ENCODE measurements at regions not wholly inside any gene's neighbourhood (a gene's known extent, or its start where the extent isn't known, plus 50 kb on each side); places are given as distances from the start of the nearest gene placed in this dataset.

- in situ Hi-C loops (cut with HindIII; ENCODE audit: low pct_unique_long_range_greater_than_20kb, low sequenced_read_pairs) = no loop called here
- DNase-seq (ENCODE audit: low read depth, low spot score) = no peak
Measured at GRCh38 chr3:177978946-177979345, 557.3 kb upstream of the KCNMB2 start.

GRCh38 chr3:177979703-177980102 is 556.5 kb upstream of the KCNMB2 start:
- in situ Hi-C loops (cut with HindIII; ENCODE audit: low pct_unique_long_range_greater_than_20kb, low sequenced_read_pairs) = no loop called here
- no peak for DNase-seq (ENCODE audit: low read depth, low spot score)

- in situ Hi-C loops (cut with HindIII; ENCODE audit: low pct_unique_long_range_greater_than_20kb, low sequenced_read_pairs) = no loop called here
- DNase-seq (ENCODE audit: low read depth, low spot score) = no peak
Measured at GRCh38 chr3:177981576-177981975, 554.7 kb upstream of the KCNMB2 start.

- in situ Hi-C loops (cut with HindIII; ENCODE audit: low pct_unique_long_range_greater_than_20kb, low sequenced_read_pairs) = no loop called here
- no peak for DNase-seq (ENCODE audit: low read depth, low spot score)
Measured at GRCh38 chr3:177982034-177982433, 554.2 kb upstream of the KCNMB2 start.

GRCh38 chr3:177983320-177983719 is 552.9 kb upstream of the KCNMB2 start:
- DNase-seq (ENCODE audit: low read depth, low spot score) = no peak
- in situ Hi-C loops (cut with HindIII; ENCODE audit: low pct_unique_long_range_greater_than_20kb, low sequenced_read_pairs) = no loop called here

- no peak for DNase-seq (ENCODE audit: low read depth, low spot score)
- in situ Hi-C loops (cut with HindIII; ENCODE audit: low pct_unique_long_range_greater_than_20kb, low sequenced_read_pairs) = no loop called here
Measured at GRCh38 chr3:177992993-177993970, 543.0 kb upstream of the KCNMB2 start.

GRCh38 chr3:177994976-177995375 is 541.3 kb upstream of the KCNMB2 start:
- in situ Hi-C loops (cut with HindIII; ENCODE audit: low pct_unique_long_range_greater_than_20kb, low sequenced_read_pairs) = no loop called here

GRCh38 chr3:177995381-177996085 is 540.7 kb upstream of the KCNMB2 start:
- in situ Hi-C loops (cut with HindIII; ENCODE audit: low pct_unique_long_range_greater_than_20kb, low sequenced_read_pairs) = no loop called here
- DNase-seq (ENCODE audit: low read depth, low spot score) = no peak

More at GRCh38 chr3:177994976-177995375, 541.3 kb upstream of the KCNMB2 start:
- no peak for DNase-seq (ENCODE audit: low read depth, low spot score)

- in situ Hi-C loops (cut with HindIII; ENCODE audit: low pct_unique_long_range_greater_than_20kb, low sequenced_read_pairs) = no loop called here
- DNase-seq (ENCODE audit: low read depth, low spot score) = no peak
Measured at GRCh38 chr3:178001670-178002101, 534.5 kb upstream of the KCNMB2 start.

- in situ Hi-C loops (cut with HindIII; ENCODE audit: low pct_unique_long_range_greater_than_20kb, low sequenced_read_pairs) = no loop called here
- DNase-seq (ENCODE audit: low read depth, low spot score) = no peak
Measured at GRCh38 chr3:178002113-178002512, 534.1 kb upstream of the KCNMB2 start.

GRCh38 chr3:178003756-178004155 is 532.5 kb upstream of the KCNMB2 start:
- in situ Hi-C loops (cut with HindIII; ENCODE audit: low pct_unique_long_range_greater_than_20kb, low sequenced_read_pairs) = no loop called here
- no peak for DNase-seq (ENCODE audit: low read depth, low spot score)

- DNase-seq (ENCODE audit: low read depth, low spot score) = peak; percentile 71
- in situ Hi-C loops (cut with HindIII; ENCODE audit: low pct_unique_long_range_greater_than_20kb, low sequenced_read_pairs) = no loop called here
Measured at GRCh38 chr3:178005961-178006360, 530.3 kb upstream of the KCNMB2 start.

GRCh38 chr3:178010306-178010705 is 525.9 kb upstream of the KCNMB2 start:
- in situ Hi-C loops (cut with HindIII; ENCODE audit: low pct_unique_long_range_greater_than_20kb, low sequenced_read_pairs) = no loop called here

GRCh38 chr3:178019645-178020044 is 516.6 kb upstream of the KCNMB2 start:
- in situ Hi-C loops (cut with HindIII; ENCODE audit: low pct_unique_long_range_greater_than_20kb, low sequenced_read_pairs) = no loop called here

More at GRCh38 chr3:178010306-178010705, 525.9 kb upstream of the KCNMB2 start:
- no peak for DNase-seq (ENCODE audit: low read depth, low spot score)

GRCh38 chr3:178022599-178022998 is 513.6 kb upstream of the KCNMB2 start:
- DNase-seq (ENCODE audit: low read depth, low spot score) = no peak

More at GRCh38 chr3:178019645-178020044, 516.6 kb upstream of the KCNMB2 start:
- DNase-seq (ENCODE audit: low read depth, low spot score) = no peak

GRCh38 chr3:178028933-178029332 is 507.3 kb upstream of the KCNMB2 start:
- in situ Hi-C loops (cut with HindIII; ENCODE audit: low pct_unique_long_range_greater_than_20kb, low sequenced_read_pairs) = no loop called here

More at GRCh38 chr3:178022599-178022998, 513.6 kb upstream of the KCNMB2 start:
- in situ Hi-C loops (cut with HindIII; ENCODE audit: low pct_unique_long_range_greater_than_20kb, low sequenced_read_pairs) = no loop called here

GRCh38 chr3:178036451-178037144 is 499.6 kb upstream of the KCNMB2 start:
- in situ Hi-C loops (cut with HindIII; ENCODE audit: low pct_unique_long_range_greater_than_20kb, low sequenced_read_pairs) = no loop called here
- DNase-seq (ENCODE audit: low read depth, low spot score) = no peak

More at GRCh38 chr3:178028933-178029332, 507.3 kb upstream of the KCNMB2 start:
- DNase-seq (ENCODE audit: low read depth, low spot score) = no peak

- in situ Hi-C loops (cut with HindIII; ENCODE audit: low pct_unique_long_range_greater_than_20kb, low sequenced_read_pairs) = no loop called here
- DNase-seq (ENCODE audit: low read depth, low spot score) = no peak
Measured at GRCh38 chr3:178041931-178042330, 494.3 kb upstream of the KCNMB2 start.
